ENCODE measurements at regions not wholly inside any gene's neighbourhood (a gene's known extent, or its start where the extent isn't known, plus 50 kb on each side); places are given as distances from the start of the nearest gene placed in this dataset.

DNA sequence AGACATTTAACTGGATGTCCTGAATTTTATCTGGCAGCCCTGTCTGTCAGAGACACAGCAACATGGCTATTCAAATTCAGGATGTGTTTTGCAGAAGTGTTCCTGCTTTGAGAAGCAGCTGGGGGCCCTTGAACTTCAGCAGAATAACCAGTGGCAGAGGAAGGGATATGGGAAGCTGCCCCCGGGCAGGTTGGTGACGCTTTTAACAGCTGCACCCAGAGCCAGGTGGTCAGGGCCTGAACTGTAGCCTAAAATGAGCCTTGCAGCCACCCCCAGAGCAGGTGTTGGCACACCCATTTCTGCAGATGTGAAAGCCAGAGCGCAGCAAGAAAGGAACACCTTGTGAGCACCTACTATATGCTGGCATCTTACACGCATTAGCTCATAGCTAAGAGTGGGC lies 128.7 kb upstream of the BOD1 start:
- TF ChIP-seq EP300 (IDR thresholded peaks at IDR 0.05; ENCODE audit: borderline replicate concordance): no peak
- TF ChIP-seq TAF1 (IDR thresholded peaks at IDR 0.05; ENCODE audit: low read depth): no peak
- TF ChIP-seq, protein P1, sequence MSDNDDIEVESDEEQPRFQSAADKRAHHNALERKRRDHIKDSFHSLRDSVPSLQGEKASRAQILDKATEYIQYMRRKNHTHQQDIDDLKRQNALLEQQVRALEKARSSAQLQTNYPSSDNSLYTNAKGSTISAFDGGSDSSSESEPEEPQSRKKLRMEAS (IDR thresholded peaks at IDR 0.05): no peak
- TF ChIP-seq CEBPB (IDR thresholded peaks at IDR 0.05): no peak
- TF ChIP-seq, protein P2, sequence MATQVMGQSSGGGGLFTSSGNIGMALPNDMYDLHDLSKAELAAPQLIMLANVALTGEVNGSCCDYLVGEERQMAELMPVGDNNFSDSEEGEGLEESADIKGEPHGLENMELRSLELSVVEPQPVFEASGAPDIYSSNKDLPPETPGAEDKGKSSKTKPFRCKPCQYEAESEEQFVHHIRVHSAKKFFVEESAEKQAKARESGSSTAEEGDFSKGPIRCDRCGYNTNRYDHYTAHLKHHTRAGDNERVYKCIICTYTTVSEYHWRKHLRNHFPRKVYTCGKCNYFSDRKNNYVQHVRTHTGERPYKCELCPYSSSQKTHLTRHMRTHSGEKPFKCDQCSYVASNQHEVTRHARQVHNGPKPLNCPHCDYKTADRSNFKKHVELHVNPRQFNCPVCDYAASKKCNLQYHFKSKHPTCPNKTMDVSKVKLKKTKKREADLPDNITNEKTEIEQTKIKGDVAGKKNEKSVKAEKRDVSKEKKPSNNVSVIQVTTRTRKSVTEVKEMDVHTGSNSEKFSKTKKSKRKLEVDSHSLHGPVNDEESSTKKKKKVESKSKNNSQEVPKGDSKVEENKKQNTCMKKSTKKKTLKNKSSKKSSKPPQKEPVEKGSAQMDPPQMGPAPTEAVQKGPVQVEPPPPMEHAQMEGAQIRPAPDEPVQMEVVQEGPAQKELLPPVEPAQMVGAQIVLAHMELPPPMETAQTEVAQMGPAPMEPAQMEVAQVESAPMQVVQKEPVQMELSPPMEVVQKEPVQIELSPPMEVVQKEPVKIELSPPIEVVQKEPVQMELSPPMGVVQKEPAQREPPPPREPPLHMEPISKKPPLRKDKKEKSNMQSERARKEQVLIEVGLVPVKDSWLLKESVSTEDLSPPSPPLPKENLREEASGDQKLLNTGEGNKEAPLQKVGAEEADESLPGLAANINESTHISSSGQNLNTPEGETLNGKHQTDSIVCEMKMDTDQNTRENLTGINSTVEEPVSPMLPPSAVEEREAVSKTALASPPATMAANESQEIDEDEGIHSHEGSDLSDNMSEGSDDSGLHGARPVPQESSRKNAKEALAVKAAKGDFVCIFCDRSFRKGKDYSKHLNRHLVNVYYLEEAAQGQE (IDR thresholded peaks at IDR 0.05; ENCODE audit: low read depth): no peak
- no peak for TF ChIP-seq FOXM1 (IDR thresholded peaks at IDR 0.05; ENCODE audit: borderline replicate concordance, low read depth)
- TF ChIP-seq YY1 (IDR thresholded peaks at IDR 0.05; ENCODE audit: low read depth): no peak
- no peak for TF ChIP-seq EGR1 (IDR thresholded peaks at IDR 0.05)
- no peak for TF ChIP-seq RAD21 (IDR thresholded peaks at IDR 0.05; ENCODE audit: low read depth)
- TF ChIP-seq CREB1 (IDR thresholded peaks at IDR 0.05; ENCODE audit: low read depth): no peak
